ENCODE measurements at regions not wholly inside any gene's neighbourhood (a gene's known extent, or its start where the extent isn't known, plus 50 kb on each side); places are given as distances from the start of the nearest gene placed in this dataset.
"Not testable (repeated sequence)": the region's sequence is repeated elsewhere in the genome, so short reads cannot be mapped to it uniquely, and the experiment has no call there.

- DNase-seq (ENCODE audit: low read depth): no peak
These were observed 83.6 kb downstream of the PLEKHG1 start for GRCh38 chr6:150683320-150683719.

- no peak for DNase-seq (ENCODE audit: low read depth)
These were observed 84.5 kb downstream of the PLEKHG1 start for GRCh38 chr6:150684161-150684560.

- DNase-seq (ENCODE audit: low read depth): no peak
These were observed 85.2 kb downstream of the PLEKHG1 start for GRCh38 chr6:150684714-150685459.

- peak; percentile 7 for DNase-seq (ENCODE audit: low read depth)
These were observed 86.2 kb downstream of the PLEKHG1 start for GRCh38 chr6:150685860-150686259.

GRCh38 chr6:150686566-150686965, 86.9 kb downstream of the PLEKHG1 start:
- no peak for DNase-seq (ENCODE audit: low read depth)

- DNase-seq (ENCODE audit: low read depth): no peak
These were observed 87.8 kb downstream of the PLEKHG1 start for GRCh38 chr6:150687508-150687907.

GRCh38 chr6:150689900-150690590, 90.4 kb downstream of the PLEKHG1 start:
- DNase-seq (ENCODE audit: low read depth): no peak

GRCh38 chr6:150690681-150691080, 91.0 kb downstream of the PLEKHG1 start:
- no peak for DNase-seq (ENCODE audit: low read depth)

GRCh38 chr6:150691463-150691862, 91.8 kb downstream of the PLEKHG1 start:
- no peak for DNase-seq (ENCODE audit: low read depth)

GRCh38 chr6:150692604-150693003, 92.9 kb downstream of the PLEKHG1 start:
- DNase-seq (ENCODE audit: low read depth): no peak

GRCh38 chr6:150694889-150695288, 95.2 kb downstream of the PLEKHG1 start:
- DNase-seq (ENCODE audit: low read depth): no peak

- DNase-seq (ENCODE audit: low read depth): no peak
These were observed 96.0 kb downstream of the PLEKHG1 start for GRCh38 chr6:150695652-150696051.

GRCh38 chr6:150696190-150696589, 96.5 kb downstream of the PLEKHG1 start:
- DNase-seq (ENCODE audit: low read depth): no peak

- not testable (repeated sequence) for DNase-seq (ENCODE audit: low read depth)
These were observed 97.2 kb downstream of the PLEKHG1 start for GRCh38 chr6:150696918-150697317.

GRCh38 chr6:150697515-150697914, 97.8 kb downstream of the PLEKHG1 start:
- DNase-seq (ENCODE audit: low read depth): no peak

- no peak for DNase-seq (ENCODE audit: low read depth)
These were observed 98.7 kb downstream of the PLEKHG1 start for GRCh38 chr6:150698391-150698790.

GRCh38 chr6:150702675-150703074, 103.0 kb downstream of the PLEKHG1 start:
- DNase-seq (ENCODE audit: low read depth): no peak

GRCh38 chr6:150704447-150705192, 104.9 kb downstream of the PLEKHG1 start:
- no peak for DNase-seq (ENCODE audit: low read depth)

- DNase-seq (ENCODE audit: low read depth): no peak
These were observed 105.7 kb downstream of the PLEKHG1 start for GRCh38 chr6:150705392-150705791.

- no peak for DNase-seq (ENCODE audit: low read depth)
These were observed 110.6 kb downstream of the PLEKHG1 start for GRCh38 chr6:150710236-150710635.

- no peak for DNase-seq (ENCODE audit: low read depth)
These were observed 111.4 kb downstream of the PLEKHG1 start for GRCh38 chr6:150711061-150711460.

GRCh38 chr6:150711584-150712504, 112.2 kb downstream of the PLEKHG1 start:
- no peak for DNase-seq (ENCODE audit: low read depth)
